ENCODE measurements at regions not wholly inside any gene's neighbourhood (a gene's known extent, or its start where the extent isn't known, plus 50 kb on each side); places are given as distances from the start of the nearest gene placed in this dataset.

DNA sequence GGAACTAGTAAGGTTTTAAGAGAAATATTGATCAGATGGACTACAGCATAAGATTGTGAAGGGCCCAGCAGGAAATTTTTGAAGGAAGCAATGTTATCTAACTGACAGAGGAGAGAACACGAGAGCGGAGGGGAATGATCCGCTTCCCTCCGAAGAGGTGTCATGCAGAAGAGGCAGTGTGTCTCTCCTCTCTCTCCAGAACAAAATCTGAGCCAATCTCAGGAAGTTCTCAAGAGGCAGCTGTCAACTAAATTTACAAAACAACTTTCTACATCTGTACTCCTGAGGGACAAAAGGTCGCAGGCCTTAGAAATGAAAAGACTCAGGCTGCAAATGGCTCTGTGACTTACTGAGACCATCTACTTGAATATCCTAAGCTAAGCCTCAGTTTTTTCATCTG, 224.6 kb upstream of the CDH5 start:
- DNase-seq (ENCODE audit: low read depth) = no peak

DNA sequence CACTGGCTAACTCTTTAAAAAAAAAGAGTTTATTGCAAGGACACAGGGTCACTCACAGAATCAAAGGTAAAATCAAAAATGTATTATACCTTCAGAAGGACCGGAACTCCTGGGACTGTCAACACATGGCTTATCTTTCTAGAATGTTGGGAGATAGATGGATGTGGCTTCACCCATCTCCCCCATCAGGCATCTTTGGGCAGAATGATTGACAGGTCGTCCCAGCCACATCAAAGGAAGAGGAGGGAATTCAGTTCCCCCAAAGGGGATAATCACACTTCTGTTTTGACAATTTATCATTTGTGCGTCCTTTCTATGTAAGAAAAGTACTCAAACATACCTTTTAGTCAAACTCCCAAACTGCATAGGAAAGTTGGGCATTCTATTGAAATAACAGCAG, 228.6 kb upstream of the CDH5 start:
- DNase-seq (ENCODE audit: low read depth) = no peak

DNA sequence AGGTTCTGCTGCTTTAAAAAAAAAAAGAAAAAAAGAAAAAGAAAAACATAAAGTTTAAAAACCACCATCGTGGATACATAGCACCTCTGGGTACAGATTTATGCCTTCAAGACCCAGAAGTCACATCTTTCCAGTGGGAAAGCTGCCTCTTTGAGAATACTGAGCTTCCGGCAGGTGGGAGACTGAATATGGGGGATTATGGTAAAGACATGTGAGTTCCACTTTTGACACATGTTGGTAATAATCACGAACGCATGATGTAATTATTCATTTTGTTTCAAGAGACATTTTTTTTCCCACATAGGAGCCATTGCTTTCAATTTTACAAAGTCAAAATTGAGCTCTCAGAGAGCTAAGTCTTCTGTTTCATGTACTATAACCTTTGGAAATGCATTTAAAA, 229.7 kb upstream of the CDH5 start:
- DNase-seq (ENCODE audit: low read depth) = no peak

DNA sequence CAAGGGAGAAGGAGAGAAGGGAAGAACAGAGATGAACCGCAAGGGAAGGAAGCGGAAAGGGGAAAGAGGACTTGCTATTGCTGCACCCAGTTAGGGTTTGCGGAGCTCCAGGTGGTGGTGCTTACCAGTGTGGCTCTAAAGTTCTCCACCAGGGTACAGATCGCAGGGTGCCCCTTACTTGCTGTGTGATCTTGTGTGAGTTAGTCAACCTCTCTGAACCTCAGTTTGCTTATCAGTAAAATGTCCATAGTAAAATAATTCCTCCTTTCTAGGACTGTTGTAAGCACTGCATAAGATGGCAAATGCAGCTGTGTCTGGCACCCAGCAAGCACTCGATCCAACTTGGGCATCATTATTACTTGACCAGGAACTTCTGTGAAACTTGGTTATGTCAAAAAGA, 230.7 kb upstream of the CDH5 start:
- DNase-seq (ENCODE audit: low read depth) = no peak

DNA sequence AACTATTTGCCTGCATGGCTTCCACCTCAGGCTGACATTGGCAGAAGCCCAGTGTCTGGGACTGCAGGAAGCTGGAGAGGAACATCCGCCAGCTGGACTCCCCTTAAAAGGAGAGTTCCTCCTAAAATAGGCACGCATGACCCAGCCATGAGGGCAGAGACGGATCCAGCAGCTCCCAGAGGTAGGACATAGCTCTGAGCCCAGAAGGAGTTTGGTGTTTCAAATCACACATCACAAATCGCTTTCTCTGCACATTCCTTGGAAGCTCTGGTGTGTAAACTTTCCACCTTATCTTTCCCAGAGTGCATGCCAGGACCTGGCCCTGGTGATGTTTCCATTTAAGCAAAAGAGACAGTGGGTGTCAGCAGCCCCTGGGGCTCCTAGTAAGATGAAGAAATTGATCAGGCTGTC, 231.1 kb upstream of the CDH5 start:
- DNase-seq (ENCODE audit: low read depth) = peak; percentile 44

DNA sequence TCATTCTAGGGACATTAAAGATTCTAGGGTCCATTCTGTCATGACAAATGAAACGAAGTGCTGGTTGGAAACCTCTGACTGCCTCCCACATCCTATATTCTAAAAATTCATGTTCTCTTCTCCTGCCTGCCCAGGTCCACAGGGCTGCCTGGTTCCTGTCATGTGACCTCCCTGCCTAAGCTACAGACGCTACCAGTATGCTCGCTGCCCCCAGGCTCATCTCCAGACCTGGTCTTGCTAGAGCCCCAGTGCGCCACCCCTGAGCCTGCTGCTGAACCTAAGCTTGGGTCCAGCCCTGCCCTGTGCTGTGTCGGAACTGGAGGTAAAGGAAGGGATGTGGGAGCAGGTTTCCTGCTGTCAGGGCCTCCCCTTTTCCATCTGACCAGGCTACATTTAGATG, 231.6 kb upstream of the CDH5 start:
- DNase-seq (ENCODE audit: low read depth) = no peak

DNA sequence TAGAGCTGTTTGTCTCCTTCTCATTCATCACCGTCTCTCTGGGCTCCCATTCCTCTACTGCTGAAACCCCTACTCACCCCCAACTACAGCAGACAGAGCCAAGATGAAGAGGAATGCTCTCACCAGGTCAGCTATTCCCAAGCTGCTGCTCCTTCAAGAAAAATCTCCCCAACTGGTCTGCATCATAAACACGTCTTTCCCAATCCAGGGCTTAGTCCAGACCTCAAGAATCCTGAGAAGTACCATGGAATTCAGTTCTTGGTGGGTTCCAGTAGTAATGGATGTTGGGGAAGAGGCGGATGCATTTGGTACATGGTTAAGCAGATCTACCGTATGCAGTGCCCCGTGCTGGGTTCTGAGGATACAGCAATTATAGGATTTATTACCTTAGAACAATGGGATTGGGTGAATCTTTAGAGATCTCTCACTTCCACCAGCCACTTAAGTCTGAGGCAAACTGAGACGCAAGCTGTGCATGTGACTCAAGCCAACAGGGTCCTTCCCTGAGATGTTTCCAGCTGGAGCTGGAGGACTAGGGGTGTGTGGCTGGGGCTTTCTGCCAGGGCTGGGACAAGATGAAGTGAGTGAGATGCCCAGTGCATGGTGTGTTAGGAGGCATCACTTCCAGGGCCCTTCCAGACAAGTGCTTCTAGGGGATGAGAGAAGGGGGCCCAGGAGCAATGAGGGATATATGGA, 232.7 kb upstream of the CDH5 start:
- no peak for DNase-seq (ENCODE audit: low read depth)

DNA sequence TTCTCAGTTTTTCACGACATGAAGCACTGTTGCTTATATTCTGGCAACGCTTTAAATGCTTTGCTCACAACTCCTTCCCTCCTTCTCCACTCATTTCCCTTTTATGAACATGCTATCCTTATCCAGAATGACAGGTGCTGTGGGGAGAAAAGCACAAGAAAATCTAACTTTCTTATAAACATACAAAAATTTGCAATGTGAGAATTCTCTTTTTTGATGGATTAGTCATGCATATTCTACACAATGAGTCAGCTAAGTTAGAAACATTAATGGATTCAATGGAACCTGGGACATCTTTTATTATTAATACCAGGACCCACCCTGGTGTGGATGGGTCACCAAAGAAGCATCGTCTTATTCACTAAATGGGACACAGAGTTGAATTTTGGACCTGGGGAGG, 234.6 kb upstream of the CDH5 start:
- peak; percentile 29 for DNase-seq (ENCODE audit: low read depth)

DNA sequence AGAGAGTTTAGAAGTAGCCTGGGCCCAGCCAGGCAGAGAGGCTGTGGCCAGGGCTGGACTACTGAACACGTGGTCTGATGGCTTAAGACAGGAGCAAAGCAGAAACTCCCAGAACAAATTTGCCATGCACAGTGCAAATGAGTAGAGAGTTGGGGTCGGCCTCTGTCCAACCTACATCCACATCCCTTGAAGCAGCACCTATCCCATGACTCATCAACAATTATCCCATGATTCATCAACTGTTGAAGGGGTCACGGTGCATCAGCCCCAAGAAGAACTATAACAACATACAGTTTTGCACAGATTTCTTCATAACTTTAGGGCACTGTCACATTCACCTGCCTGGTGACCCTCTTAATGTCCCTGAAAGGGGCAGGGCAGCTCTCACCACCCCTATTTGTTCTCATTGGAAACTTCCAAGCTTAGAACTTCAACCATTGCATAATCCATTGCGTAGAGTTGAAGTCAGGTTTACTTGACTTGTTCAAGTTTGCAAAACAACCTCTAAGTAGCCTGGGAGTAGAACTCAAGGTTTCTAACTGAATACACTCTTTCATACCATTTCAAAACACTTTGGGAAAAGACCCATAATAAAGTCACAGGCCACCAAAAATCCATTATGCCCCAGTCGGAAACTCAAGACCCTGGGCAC, 235.2 kb upstream of the CDH5 start:
- peak; percentile 85 for DNase-seq (ENCODE audit: low read depth)

DNA sequence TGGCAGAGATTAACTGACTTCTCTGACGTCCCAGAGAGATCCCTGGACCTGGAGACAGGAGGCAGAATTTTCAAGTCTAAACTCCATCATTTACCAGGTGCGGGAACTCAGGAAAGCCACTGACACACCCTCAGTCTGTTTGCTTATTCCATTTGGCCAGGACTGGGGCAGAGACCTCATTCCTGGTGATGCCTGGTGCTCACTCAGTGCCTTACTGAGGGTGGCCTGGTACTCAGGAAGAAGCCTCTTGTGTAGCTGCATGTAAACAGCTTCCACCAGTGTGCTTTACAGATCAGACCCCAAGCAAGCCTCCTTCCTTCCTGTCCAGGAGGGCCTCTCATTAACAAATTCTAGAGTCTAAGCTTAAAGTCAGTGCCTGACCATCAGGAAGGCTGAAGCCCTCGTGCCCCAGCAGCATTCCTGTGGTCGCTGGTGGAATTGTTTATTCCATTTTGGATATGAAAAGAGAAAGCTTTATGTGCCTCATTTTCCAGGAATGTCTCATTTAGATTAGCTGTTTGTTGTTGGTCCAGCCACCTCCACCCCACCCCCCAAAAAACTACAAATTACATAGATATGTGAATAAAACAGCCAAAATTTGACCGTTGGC, 236.1 kb upstream of the CDH5 start:
- DNase-seq (ENCODE audit: low read depth) = peak; percentile 87

DNA sequence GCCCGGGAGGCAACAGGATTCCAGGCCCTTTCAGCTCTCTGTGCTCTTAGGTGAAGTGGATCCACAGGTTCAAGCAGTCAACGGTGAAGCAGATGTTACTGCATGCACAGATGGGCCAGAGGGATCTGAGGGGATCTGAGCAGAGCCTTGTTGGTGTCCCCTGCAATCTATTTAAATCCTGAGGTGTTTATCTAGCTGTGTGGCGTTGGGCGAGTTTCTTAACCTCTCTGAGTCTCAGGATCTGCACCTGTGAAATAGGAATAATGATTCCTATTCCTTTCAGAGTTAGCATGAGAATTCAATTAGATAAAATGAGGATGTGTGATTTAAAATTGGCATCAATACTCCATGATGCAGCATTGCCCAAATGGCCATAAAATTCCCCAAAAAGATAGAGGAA, 237.3 kb upstream of the CDH5 start:
- no peak for DNase-seq (ENCODE audit: low read depth)

DNA sequence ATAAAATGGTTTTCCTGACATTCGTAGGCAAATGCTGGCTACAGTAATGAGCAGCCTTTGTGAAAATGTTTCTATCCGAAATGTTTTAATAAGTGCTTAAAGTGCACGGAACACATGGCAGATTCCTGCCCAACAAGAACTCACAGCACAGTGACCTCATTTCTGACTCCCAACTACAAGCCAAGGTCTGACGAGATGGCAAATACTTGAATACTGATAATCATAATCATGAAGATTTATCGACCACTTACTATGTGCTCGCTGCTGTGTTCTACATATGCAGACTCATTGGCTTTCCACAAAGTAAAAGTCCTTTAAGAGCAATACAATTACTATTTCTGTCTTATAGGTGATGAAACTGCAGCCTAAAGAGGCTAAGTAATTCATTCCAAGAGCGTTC, 238.1 kb upstream of the CDH5 start:
- no peak for DNase-seq (ENCODE audit: low read depth)

DNA sequence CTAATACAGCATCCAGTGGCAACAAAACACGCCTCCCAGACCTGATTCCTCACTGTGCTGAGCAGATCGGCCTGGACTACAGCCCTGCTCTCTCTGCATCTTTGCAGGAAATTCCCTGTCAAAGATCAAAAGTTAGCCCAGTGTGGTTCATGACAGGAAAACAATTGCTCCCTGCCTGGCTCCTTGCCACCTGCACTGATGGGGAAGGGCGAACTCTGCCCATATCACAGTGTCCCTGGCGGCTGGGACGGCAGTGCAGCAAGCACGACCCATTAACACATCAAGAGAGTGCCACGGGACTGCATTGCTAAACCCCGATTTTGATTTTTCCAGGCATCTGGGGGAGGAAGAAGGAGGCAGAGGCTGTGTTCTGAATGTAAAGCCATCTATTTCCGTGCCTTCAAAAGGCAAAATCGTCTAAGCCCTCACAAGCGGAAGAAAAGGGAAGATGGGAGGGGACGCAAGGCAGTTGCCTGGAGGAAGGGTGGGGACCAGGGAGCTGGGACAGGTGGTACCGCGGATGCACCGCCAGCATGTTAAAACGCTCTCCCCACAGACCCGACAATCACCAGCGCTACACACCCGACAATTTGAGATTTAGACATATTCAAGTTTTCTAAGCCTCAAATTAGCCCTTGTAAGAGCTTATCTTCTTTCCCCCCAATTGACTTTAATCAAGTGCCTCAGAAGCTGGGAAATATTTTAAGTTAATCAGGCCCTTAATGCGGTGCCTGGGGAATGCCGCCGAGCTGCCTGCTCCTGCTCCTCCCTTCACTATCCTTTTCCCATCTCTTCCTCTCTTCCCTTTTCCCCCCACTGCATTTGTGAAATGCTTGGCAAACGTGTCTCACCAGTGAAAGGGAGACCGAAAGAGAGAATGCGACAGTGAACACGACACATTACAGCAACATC, 238.8 kb upstream of the CDH5 start:
- peak; percentile 10 for DNase-seq (ENCODE audit: low read depth)

DNA sequence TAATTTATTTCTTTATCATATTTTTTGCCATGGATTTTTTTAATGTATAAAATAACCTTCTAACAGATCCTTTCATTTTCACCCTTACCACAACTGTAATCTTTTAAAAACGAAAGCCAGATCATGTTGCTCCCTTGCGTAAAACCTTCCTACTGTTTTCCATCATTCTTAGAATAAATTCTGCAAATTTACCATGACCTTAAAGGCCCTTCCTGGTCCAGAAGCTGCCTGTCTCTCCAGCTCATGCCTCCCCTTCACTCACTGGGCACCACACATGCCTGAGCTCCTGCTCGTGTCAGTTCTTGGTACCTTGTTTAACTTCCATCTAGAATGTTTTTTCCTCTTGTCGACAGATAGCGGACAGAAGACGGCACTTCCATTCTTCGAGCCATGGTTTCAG, 245.0 kb upstream of the CDH5 start:
- DNase-seq (ENCODE audit: low read depth) = no peak

DNA sequence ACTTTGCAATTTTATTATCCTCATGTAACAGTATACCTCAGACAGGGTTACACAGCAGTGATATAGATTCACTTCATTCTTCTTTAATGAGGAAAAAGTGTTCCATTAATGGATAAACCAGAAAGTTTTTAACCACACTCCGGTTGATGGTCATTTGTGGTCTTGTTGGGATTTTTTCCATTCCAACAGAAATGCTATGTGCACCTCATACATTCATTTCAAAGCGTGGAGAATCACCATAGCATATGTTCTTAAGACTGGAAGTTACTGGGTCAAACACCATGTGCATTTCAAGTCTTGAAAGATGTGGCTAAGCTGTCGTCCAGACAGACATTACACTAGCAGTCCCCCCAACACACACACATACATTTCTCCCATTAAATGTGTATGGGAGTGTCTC, 245.8 kb upstream of the CDH5 start:
- no peak for DNase-seq (ENCODE audit: low read depth)

DNA sequence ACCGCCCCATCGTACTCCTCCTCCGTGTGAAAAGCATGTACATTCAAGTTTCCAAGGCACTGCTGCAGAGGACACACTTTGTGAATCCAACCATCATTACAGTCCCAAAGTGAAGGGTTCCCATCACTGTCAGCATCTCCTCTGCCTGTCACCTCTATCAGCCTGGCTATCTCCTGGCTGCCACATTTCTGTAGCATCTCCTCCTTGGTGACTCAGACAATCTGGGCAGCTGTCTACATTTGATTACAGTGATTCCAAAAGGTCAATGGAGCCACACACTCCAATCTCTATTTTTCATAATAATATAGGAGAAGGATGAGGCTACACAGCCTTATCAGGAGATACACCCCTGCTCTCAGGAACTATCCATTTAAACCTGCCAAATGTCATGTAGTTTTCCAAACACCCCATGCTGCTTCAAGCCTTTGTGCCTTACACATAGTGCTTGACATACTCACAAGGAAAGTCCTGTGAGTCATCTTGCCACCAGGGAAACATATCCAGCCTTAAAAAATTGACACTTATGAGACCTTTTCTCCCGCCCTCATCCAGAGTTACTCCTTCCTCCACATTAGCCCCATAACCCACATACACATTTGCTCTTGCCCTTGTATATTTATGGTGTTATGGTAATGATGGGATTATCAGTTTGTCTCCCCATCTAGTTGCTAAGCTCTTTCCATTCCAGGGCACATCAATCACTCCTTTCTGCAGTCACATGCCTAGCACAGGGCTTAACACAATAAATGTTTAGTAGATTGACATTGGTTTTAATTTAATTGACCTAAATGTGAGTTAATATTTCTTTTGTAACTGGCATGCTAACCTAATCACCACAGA, 250.1 kb upstream of the CDH5 start:
- DNase-seq (ENCODE audit: low read depth) = peak; percentile 51

DNA sequence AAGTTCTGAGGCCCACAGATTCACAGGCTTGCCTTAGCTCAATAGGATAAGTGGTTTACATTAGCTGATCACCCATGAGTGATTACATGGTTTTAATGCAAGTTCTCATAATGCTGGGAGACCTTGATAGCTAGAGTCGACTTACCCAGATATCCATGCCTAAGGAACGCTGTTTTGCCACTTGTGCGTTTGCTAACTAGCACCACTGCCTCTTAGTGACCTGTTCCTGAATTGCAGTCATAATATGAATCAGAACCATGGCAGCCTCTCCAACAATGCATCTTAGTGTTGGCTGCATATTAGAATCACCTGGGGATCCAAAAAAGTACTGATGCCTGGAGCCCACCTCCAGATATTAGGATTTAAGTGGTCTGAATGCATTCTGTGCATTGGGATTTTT, 251.1 kb upstream of the CDH5 start:
- no peak for DNase-seq (ENCODE audit: low read depth)

DNA sequence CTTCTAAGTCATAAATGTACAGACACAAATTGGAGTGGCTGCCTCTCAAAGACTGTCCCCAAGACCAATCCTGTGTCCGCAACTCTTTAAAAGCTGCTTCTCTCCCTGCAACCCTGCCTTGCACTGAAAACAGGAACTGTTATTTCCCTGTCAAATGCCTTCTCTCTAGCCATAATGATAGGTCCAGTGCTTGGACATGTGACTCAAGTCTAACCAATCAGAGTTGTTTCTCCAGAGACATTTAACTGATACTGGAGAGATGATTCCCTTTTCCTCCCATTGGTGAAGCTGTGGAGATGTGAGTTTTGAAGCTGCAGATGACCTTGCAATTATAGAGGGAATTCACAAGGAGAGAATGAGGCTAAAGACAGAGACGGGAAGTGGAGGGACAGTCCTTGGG, 253.3 kb upstream of the CDH5 start:
- DNase-seq (ENCODE audit: low read depth) = no peak

DNA sequence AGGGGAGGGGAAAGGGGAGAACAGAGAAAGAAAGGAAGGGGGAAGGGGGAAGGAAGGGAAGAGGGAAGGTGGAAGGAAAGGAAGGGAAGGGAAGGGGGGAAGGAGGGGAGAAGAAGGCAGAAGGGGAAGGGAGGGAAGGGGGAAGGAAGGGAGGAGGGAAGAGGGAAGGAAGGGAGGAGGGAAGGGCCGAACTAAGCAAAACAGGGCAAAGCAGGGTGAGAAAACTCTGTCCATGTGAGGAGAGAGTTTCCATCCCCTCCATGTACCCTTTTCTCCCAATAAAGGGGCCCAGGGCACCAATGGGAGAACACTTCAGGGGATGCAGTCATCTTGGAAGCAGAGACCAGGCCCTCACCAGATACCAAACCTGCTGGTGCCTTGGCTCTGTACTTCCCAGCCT, 256.8 kb upstream of the CDH5 start:
- DNase-seq (ENCODE audit: low read depth) = no peak

DNA sequence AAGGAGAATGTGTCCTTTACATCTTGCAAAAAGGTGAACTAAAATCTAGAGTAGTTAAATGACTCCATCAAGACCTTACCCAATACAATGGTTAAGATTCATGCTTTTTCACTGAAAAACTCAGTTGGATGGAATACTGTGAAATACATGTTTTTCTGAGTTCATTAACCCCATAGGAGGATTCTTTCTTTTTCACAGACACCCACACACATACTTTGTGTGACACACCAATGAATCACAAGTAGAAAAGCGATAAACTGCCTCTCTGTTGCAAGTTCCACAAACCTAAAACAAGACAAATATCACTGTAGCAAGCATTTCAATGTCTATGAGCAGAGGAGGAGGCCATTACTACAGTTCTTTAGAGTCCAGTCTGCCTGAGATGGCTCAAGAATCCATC, 258.8 kb upstream of the CDH5 start:
- no peak for DNase-seq (ENCODE audit: low read depth)

DNA sequence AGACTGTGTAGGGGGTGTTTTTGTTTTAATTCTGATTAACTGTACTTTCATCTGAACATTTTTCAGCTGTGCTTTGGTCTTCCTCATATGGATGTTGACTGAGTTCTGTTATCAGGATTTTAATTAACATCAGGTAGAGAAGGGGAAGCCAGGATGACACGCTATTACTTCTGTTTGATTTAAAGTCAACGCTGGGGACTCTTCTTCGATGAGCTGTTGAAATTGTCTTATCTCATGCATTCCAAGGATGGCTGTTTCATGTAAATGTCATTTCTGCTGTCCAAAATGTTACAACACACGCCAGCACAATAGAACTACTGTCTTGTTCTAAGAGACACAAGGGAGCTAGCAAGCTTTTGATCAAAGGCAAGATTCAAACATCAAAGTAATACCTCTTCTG, 263.3 kb upstream of the CDH5 start:
- DNase-seq (ENCODE audit: low read depth) = no peak

DNA sequence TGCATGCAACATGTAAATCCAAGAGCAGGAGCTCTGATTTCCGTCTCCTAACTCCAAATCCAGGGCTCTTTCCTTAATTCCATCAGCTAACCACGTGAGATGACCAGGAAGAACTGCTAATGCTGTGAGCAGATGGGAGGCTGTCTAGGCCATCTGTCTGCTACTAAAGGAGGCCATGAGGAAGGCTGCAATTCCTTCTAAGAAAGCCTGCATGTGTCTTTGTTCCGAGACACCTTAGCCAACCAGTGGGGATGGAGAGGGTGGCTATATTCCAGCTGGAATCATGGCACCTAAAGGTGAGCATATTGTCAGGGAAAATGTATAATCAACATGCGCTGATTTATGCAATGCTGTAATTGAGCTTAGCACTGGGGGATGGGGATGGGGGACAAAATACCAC, 267.2 kb upstream of the CDH5 start:
- no peak for DNase-seq (ENCODE audit: low read depth)

Data from M059J (cell line).